HCT116 (cell line): ENCODE measurements at regions not wholly inside any gene's neighbourhood (a gene's known extent, or its start where the extent isn't known, plus 50 kb on each side); places are given as distances from the start of the nearest gene placed in this dataset.

Source experiments
- CTCF ChIP-seq, 3 experiments: fragments of 200-600 bp in 1 of 3; sonication (generic) in 1 of 3; IDR thresholded peaks in 2 of 3; conservative IDR thresholded peaks in 1 of 3; 2 replicates each; pipeline ENCODE4 v1.5.1; 2012 to 2017; ENCODE audit warnings: low read depth in 2 of 3, low read length in 2 of 3, antibody characterized with exemption in 1 of 3, borderline replicate concordance in 1 of 3, control low read depth in 1 of 3, mild to moderate bottlenecking in 1 of 3, mixed read lengths in 1 of 3, mixed run types in 1 of 3, moderate library complexity in 1 of 3; ENCODE audit not compliant: insufficient read depth in 1 of 3
- EZH2 ChIP-seq: fragments of 200-600 bp; sonication (generic); IDR thresholded peaks from 2 replicates; pipeline ENCODE4 v1.6.1; 2017; ENCODE audit warnings: antibody characterized with exemption, mixed run types
- EZH2phosphoT487 ChIP-seq: fragments of 200-600 bp; IDR thresholded peaks from 2 replicates; pipeline ENCODE4 v1.6.1; 2018; ENCODE audit warnings: antibody characterized with exemption, borderline replicate concordance
- POLR2A ChIP-seq: IDR thresholded peaks from 2 replicates; pipeline ENCODE4 v1.7.0; 2011; ENCODE audit warnings: borderline replicate concordance; ENCODE audit not compliant: insufficient read depth, insufficient read length; ENCODE audit errors: extremely low read depth
- POLR2AphosphoS5 ChIP-seq: IDR thresholded peaks from 2 replicates; pipeline ENCODE4 v1.6.1; 2011; ENCODE audit warnings: mild to moderate bottlenecking, low read depth, low read length, moderate library complexity
- REST ChIP-seq: IDR thresholded peaks from 2 replicates; pipeline ENCODE4 v1.6.1; 2012; ENCODE audit warnings: low read depth
- ZBTB33 ChIP-seq: IDR thresholded peaks from 2 replicates; pipeline ENCODE4 v1.6.1; 2011; ENCODE audit warnings: mild to moderate bottlenecking, low read length, moderate library complexity; ENCODE audit not compliant: insufficient replicate concordance; ENCODE audit errors: extremely low read depth

GRCh38 chr9:110114859-110115201, 93.1 kb downstream of the C9orf152 start:
- TF ChIP-seq POLR2AphosphoS5 = no peak
- TF ChIP-seq CTCF (IDR thresholded peaks at IDR 0.05 in 2 of 3, conservative IDR thresholded peaks at IDR 0.05 in 1 of 3; ENCODE audit: borderline replicate concordance in 1 of 3, insufficient read depth in 1 of 3, low read depth in 2 of 3, low read length in 2 of 3) = no peak
- TF ChIP-seq EZH2phosphoT487 = no peak
- no peak for TF ChIP-seq ZBTB33
- no peak for TF ChIP-seq REST
- no peak for TF ChIP-seq EZH2
- no peak for TF ChIP-seq POLR2A
